NCI-H2081 treated with DMSO at 0.1 percent for 48 hours (cell line): ENCODE measurements at regions not wholly inside any gene's neighbourhood (a gene's known extent, or its start where the extent isn't known, plus 50 kb on each side); places are given as distances from the start of the nearest gene placed in this dataset.

ENCODE experiments used
- DNase-seq: peaks from one replicate; lab custom pipeline; 2025; lab: John Stamatoyannopoulos, UW

- no peak for DNase-seq
These were observed 475.9 kb downstream of the SQOR start for GRCh38 chr15:46110755-46111154.

GRCh38 chr15:46111730-46112129, 476.9 kb downstream of the SQOR start:
- DNase-seq = no peak

- no peak for DNase-seq
These were observed 482.2 kb downstream of the SQOR start for GRCh38 chr15:46117071-46117470.

GRCh38 chr15:46120713-46121112, 485.9 kb downstream of the SQOR start:
- DNase-seq = no peak

- DNase-seq = no peak
These were observed 486.6 kb downstream of the SQOR start for GRCh38 chr15:46121441-46121840.

- no peak for DNase-seq
These were observed 491.8 kb downstream of the SQOR start for GRCh38 chr15:46126581-46126980.

GRCh38 chr15:46127361-46127874, 492.6 kb downstream of the SQOR start:
- DNase-seq = no peak

- no peak for DNase-seq
These were observed 494.3 kb downstream of the SQOR start for GRCh38 chr15:46129145-46129544.

- no peak for DNase-seq
These were observed 497.0 kb downstream of the SQOR start for GRCh38 chr15:46131876-46132275.

- DNase-seq = no peak
These were observed 502.6 kb downstream of the SQOR start for GRCh38 chr15:46137443-46137842.

GRCh38 chr15:46146002-46146401, 511.2 kb downstream of the SQOR start:
- no peak for DNase-seq

GRCh38 chr15:46146915-46147314, 512.1 kb downstream of the SQOR start:
- DNase-seq = no peak

GRCh38 chr15:46151786-46152185, 517.0 kb downstream of the SQOR start:
- DNase-seq = no peak

GRCh38 chr15:46166750-46167149, 531.9 kb downstream of the SQOR start:
- DNase-seq = no peak

GRCh38 chr15:46170326-46170725, 535.5 kb downstream of the SQOR start:
- no peak for DNase-seq

GRCh38 chr15:46174122-46174521, 539.3 kb downstream of the SQOR start:
- DNase-seq = no peak

- no peak for DNase-seq
These were observed 542.4 kb downstream of the SQOR start for GRCh38 chr15:46177219-46177618.

- DNase-seq = no peak
These were observed 543.3 kb downstream of the SQOR start for GRCh38 chr15:46178138-46178537.

GRCh38 chr15:46207341-46207740, 572.5 kb downstream of the SQOR start:
- DNase-seq = no peak

GRCh38 chr15:46213551-46213950, 578.7 kb downstream of the SQOR start:
- no peak for DNase-seq

- no peak for DNase-seq
These were observed 588.0 kb downstream of the SQOR start for GRCh38 chr15:46222826-46223225.

GRCh38 chr15:46229263-46229662, 594.4 kb downstream of the SQOR start:
- DNase-seq = no peak

- no peak for DNase-seq
These were observed 597.0 kb downstream of the SQOR start for GRCh38 chr15:46231786-46232185.

- DNase-seq = no peak
These were observed 597.6 kb downstream of the SQOR start for GRCh38 chr15:46232471-46232870.

GRCh38 chr15:46242935-46243334, 608.1 kb downstream of the SQOR start:
- DNase-seq = no peak
